ACC112 (cell line): ENCODE measurements at regions not wholly inside any gene's neighbourhood (a gene's known extent, or its start where the extent isn't known, plus 50 kb on each side); places are given as distances from the start of the nearest gene placed in this dataset.

Source experiments
- H2AFZ ChIP-seq: fragments of 200-600 bp; sonication (generic); one replicate; pipeline ENCODE4 v1.6.0; 2017; ENCODE audit warnings: antibody characterized with exemption, low read length; ENCODE audit not compliant: unreplicated experiment
- H3K27ac ChIP-seq: fragments of 200-600 bp; sonication (generic); 2 replicates; pipeline ENCODE4 v1.5.1; 2014; ENCODE audit warnings: low read depth, mild to moderate bottlenecking, antibody characterized with exemption, low read length, moderate library complexity
- H3K27me3 ChIP-seq: fragments of 200-600 bp; sonication (generic); 2 replicates; pipeline ENCODE4 v1.6.1; 2014; ENCODE audit warnings: mild to moderate bottlenecking, antibody characterized with exemption, low read length, moderate library complexity, mixed read lengths; ENCODE audit not compliant: insufficient read depth
- H3K36me3 ChIP-seq: fragments of 200-600 bp; sonication (generic); 2 replicates; pipeline ENCODE4 v1.6.1; 2016; ENCODE audit warnings: mild to moderate bottlenecking, antibody characterized with exemption, low read length, moderate library complexity, mixed read lengths; ENCODE audit not compliant: insufficient read depth
- H3K4me1 ChIP-seq: fragments of 200-600 bp; sonication (generic); one replicate; pipeline ENCODE4 v1.6.1; 2016; ENCODE audit warnings: low read length, mixed read lengths; ENCODE audit not compliant: insufficient read depth, unreplicated experiment, control insufficient read depth
- H3K4me3 ChIP-seq: fragments of 200-600 bp; sonication (generic); 2 replicates; pipeline ENCODE4 v1.5.1; 2014; ENCODE audit warnings: mild to moderate bottlenecking, low read depth, low read length
- H3K79me2 ChIP-seq: fragments of 200-600 bp; sonication (generic); one replicate; pipeline ENCODE4 v1.6.0; 2016; ENCODE audit warnings: low read length; ENCODE audit not compliant: control insufficient read depth, unreplicated experiment, insufficient read depth

DNA sequence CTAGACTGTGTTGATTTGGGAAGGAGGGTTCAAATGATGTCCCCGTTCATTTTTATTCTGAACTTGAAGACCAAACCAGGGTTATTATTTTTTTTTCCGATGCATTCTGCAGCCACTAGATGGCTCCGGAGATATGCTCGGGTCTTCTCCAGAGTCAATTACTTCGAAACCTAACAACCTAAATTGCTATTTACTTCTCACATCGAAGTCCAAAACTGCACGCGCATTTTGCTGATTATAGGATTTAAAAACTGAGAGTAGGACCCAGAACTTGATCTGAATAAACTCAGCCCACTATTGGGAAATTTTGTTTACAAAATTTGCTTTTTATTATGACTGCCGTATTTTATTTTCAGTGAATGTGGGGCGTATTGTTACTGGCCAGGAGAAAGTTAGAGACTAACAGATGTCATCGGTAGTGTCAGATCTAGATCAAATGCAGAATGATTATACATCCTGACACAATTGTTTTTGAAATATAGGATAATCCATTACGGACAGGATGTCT, 263.8 kb downstream of the HS3ST3A1 start:
- Histone ChIP-seq H3K4me1 (no peaks in the 10 kb centered on the region), H3K27ac (peak overlapping the region; percentile 46), H3K27me3 (no peaks in the 10 kb centered on the region), H3K4me3 (peak overlapping the region; percentile 77), H3K79me2 (no peaks in the 10 kb centered on the region), H2AFZ (peak overlapping the region; percentile 77), H3K36me3 (no peaks in the 10 kb centered on the region)

DNA sequence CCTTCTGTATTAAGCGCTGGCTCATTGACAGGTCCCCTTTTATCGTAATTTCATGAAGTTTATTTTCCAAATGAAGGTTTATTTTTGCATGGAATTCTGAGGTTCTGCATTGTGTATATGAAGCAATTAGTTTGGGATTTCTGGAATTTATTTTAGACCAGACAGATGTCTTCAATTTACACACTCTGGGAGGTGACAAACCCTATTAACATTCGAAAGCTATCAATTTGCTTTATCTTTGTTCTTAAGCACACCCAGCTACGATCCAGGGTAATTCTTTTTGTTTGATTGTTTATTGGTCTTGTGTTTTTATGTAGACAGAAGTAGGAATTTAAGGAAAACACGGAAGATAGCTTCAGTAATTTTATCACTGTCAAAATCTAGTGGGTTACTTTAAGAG, 264.6 kb downstream of the HS3ST3A1 start:
- Histone ChIP-seq H2AFZ (no peak overlapping the region), H3K27me3 (no peaks in the 10 kb centered on the region), H3K4me3 (no peak overlapping the region), H3K27ac (no peak overlapping the region), H3K79me2 (no peaks in the 10 kb centered on the region), H3K36me3 (no peaks in the 10 kb centered on the region), H3K4me1 (no peaks in the 10 kb centered on the region)

DNA sequence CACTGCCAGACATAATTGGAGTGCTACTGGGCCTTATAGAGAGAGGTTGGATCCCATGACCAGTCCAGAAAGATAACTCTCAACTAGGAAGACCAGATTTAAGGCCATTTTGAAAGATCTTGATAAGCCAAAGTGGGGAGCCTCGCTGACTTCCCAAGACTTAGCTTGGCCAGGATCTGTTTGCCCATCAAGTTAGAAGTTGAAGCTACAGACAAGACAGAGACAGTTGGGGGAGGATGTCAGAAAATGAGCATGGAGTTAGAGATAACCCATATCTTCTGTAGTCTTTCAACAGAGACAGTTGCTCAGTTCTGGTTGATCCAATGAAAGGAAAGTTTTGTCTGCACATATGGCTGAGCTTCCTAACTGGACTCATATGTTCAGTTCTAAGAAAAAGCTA, 267.4 kb downstream of the HS3ST3A1 start:
- Histone ChIP-seq H3K36me3 (no peaks in the 10 kb centered on the region), H3K4me3 (no peak overlapping the region), H2AFZ (no peak overlapping the region)

DNA sequence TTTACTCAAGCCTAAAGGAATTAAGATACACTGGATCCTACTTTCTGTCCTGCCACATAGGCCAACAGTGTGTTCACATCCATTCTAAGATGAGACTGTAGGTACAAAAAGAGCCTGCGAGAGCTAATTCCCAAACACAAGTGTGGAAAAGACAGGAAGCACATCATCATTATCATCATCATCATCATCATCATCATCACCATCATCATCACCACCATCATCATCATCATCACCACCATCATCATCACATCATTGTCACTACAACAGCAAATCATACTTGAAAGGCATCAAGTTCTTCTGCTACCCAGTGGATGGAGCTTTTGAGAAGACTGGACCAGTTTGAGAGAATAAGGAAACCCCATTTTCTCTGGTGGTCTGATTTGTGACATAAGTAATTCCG, 268.1 kb downstream of the HS3ST3A1 start:
- no peaks in the 10 kb centered on the region for H3K4me1 ChIP-seq
- H3K27me3 ChIP-seq: no peaks in the 10 kb centered on the region
- no peaks in the 10 kb centered on the region for H3K79me2 ChIP-seq
- no peak overlapping the region for H2AFZ ChIP-seq
- H3K4me3 ChIP-seq: no peak overlapping the region
- H3K27ac ChIP-seq: no peak overlapping the region
- no peaks in the 10 kb centered on the region for H3K36me3 ChIP-seq

More for the DNA sequence above, 267.4 kb downstream of the HS3ST3A1 start:
- Histone ChIP-seq H3K79me2 (no peaks in the 10 kb centered on the region), H3K27ac (no peak overlapping the region), H3K27me3 (no peaks in the 10 kb centered on the region), H3K4me1 (no peaks in the 10 kb centered on the region)

DNA sequence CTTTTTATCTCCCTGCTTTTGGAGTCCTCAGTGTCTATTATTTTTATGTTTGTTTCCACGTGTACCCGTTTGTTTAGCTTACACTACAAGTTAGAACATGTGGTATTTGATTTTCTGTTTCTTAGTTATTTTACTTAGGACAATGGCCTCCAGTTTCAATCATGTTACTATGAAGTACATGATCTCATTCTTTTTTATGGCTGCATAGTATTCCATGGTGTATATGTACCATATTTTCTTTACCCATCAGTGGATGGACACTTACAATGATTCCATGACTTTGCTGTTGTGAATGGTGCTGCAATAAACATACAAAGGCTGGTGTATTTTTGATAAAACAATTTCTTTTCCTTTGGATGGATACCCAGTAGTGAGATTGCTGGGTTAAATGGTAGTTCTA, 269.5 kb downstream of the HS3ST3A1 start:
- Histone ChIP-seq H3K79me2 (no peaks in the 10 kb centered on the region), H3K4me3 (no peak overlapping the region), H3K27me3 (no peaks in the 10 kb centered on the region), H3K27ac (no peak overlapping the region), H2AFZ (no peak overlapping the region), H3K4me1 (no peaks in the 10 kb centered on the region), H3K36me3 (no peaks in the 10 kb centered on the region)

DNA sequence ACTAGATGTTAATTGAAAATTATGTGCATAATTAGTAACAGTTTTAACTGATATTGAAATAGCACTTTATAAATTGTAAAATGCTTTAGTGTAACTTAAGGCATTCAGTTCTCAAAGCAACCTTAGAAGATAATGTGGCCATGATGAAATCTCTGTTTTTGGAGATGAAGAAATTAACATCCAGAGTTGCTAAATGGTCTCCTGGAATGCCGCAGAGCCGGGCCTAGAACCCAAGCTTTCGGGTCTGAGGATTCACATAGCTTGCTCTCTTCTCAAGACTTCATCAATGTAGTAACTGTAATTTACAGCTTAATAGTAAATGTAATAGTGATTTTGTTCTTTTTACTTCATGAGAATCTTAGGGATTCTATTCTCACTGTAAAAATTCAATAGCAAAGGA, 272.3 kb downstream of the HS3ST3A1 start:
- no peaks in the 10 kb centered on the region for H3K79me2 ChIP-seq
- no peaks in the 10 kb centered on the region for H3K27me3 ChIP-seq
- H3K4me1 ChIP-seq: no peaks in the 10 kb centered on the region
- H2AFZ ChIP-seq: no peak overlapping the region
- no peak overlapping the region for H3K27ac ChIP-seq
- no peaks in the 10 kb centered on the region for H3K36me3 ChIP-seq
- no peak overlapping the region for H3K4me3 ChIP-seq

DNA sequence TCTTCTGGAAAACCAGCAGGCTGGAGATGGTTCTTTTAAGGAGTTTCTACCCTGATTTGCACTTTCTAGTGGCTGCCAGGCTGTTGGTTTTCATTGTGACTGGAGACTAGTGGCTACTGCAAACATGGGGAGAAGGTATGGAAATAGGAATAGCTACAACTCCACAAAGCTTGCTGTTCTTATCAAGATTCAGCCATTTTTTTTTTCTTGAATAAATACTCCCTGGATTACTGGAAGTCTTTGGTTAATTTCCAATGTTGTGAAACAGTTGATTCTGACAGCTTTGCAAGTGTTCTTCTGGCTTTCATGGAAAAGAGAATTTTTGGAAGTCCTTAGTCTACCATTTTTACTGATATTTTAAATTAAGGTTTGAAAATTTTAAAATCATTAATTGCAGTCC, 277.7 kb downstream of the HS3ST3A1 start:
- Histone ChIP-seq H3K27ac (no peak overlapping the region), H3K4me1 (no peaks in the 10 kb centered on the region), H3K4me3 (no peak overlapping the region), H2AFZ (no peak overlapping the region), H3K36me3 (no peaks in the 10 kb centered on the region), H3K79me2 (no peaks in the 10 kb centered on the region), H3K27me3 (no peaks in the 10 kb centered on the region)

DNA sequence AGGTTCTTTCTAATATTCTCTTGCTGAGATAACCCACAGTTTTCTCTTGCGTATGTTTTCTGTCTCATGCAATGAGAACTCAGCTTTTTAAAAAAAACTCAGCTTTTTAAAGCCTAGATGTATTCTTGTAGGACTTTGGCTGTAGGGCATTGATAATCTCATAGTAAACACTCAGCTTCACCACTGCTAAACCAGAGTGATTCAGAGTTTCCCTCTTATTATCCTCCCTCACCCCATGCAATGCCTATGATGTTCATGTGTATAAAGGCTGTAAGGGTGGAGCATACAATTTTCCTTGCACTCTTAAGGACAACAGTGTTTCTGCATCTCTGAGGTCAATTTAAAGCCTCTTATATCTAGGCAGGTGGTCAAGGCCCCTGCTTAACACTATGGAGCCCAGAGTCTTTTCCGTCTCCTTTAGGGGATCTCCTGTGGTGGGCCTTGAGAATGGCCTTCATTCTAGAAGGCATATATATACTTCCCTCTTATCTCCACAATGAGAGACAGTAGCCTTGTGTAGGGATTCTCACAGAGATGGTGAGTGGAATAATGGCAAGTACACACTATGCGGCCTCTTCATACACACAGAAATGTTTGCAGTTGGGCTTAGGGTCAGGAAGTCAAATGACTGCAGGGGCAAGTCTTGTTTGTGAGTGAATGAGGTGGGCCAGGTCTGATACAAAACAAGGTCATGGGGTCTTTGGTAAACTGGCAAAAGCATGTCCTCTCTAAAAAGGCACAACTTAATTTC, 279.6 kb downstream of the HS3ST3A1 start:
- H3K4me3 ChIP-seq: no peak overlapping the region
- H2AFZ ChIP-seq: no peak overlapping the region
- no peak overlapping the region for H3K27ac ChIP-seq

DNA sequence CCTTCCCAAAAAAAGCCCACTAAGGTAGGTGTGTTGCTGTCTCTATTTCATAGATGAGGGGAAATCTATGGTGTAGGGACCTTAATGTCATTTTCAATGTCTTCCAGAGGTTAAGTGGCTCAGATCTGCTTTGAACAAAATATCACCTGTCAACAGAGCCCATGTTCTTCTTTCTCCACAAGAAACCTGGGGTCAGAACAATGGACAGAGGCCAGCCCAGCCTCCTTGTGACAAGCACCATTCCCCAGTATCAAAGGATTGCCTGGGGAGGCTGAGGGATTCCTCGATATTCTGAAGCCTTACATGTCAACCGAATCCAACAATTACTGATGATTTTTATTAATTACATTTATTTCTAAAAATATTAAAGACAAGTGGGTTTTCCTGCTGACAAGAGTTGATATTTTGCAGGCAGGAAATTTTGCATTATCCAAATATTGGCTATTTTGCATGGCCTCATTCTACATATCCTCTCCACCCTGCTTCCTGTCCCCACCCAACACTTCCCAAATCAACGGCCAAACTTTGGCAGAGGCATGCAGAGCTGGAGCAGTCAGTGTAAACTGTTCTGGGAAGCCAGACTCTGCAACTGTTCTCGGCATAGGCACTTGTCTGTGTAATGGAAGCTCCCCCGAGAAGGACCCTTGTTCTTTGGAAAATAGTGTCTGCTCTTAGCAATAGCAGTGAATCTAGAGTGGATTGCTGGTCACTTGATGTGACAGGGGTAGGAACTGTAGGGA, 281.5 kb downstream of the HS3ST3A1 start:
- no peaks in the 10 kb centered on the region for H3K27me3 ChIP-seq
- no peaks in the 10 kb centered on the region for H3K36me3 ChIP-seq
- H3K4me3 ChIP-seq: no peak overlapping the region
- no peak overlapping the region for H2AFZ ChIP-seq
- no peaks in the 10 kb centered on the region for H3K4me1 ChIP-seq
- no peak overlapping the region for H3K27ac ChIP-seq
- no peaks in the 10 kb centered on the region for H3K79me2 ChIP-seq

More for the DNA sequence above, 279.6 kb downstream of the HS3ST3A1 start:
- Histone ChIP-seq H3K27me3 (no peaks in the 10 kb centered on the region), H3K4me1 (no peaks in the 10 kb centered on the region), H3K36me3 (no peaks in the 10 kb centered on the region), H3K79me2 (no peaks in the 10 kb centered on the region)

DNA sequence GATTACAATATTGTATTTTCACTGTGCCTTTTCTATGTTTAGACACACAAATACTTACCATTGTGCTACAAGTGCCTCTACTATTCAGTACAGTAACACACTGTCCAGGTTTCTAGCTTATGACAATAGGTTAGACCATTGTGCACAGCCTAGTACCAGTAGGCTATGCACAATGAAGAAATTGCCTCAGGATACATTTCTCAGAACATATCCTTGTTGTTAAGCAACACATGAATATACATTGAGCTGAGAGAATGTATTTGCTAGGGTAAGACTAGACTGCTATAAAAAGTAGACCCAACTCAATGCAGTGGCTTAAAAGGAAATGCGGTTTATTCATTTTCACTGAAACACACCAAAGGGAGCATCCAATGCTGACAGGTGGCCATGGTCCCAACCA, 285.1 kb downstream of the HS3ST3A1 start:
- no peak overlapping the region for H3K4me3 ChIP-seq
- no peak overlapping the region for H3K27ac ChIP-seq
- H3K27me3 ChIP-seq: peaks cover 9% of the 10 kb centered on the region
- H3K4me1 ChIP-seq: no peaks in the 10 kb centered on the region
- no peaks in the 10 kb centered on the region for H3K79me2 ChIP-seq
- no peak overlapping the region for H2AFZ ChIP-seq
- no peaks in the 10 kb centered on the region for H3K36me3 ChIP-seq

DNA sequence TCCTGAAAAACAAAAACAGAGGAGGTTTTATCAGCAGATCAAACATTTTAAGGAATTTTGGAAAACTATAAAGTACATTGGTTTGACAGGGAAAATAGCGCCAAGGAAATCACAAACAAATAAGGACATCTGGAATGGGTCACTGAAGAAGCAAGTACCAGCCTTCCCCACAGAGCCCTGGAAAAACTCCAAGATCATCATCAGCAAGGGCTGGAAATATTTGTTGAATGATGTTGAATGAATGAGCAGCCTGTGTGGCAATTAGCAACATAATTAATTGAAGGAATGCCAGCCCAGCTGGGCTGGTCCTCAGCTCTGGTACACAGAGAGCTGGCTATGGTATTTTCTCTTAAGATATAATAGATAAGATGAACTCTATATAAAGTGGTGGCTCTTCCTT, 290.4 kb downstream of the HS3ST3A1 start:
- H3K36me3 ChIP-seq: no peaks in the 10 kb centered on the region

More for the DNA sequence above, 290.4 kb downstream of the HS3ST3A1 start:
- no peak overlapping the region for H3K4me3 ChIP-seq
- H2AFZ ChIP-seq: no peak overlapping the region
- no peaks in the 10 kb centered on the region for H3K4me1 ChIP-seq
- H3K79me2 ChIP-seq: no peaks in the 10 kb centered on the region
- H3K27me3 ChIP-seq: peaks cover 9% of the 10 kb centered on the region
- H3K27ac ChIP-seq: no peak overlapping the region
